HepG2 (cell line): ENCODE measurements at regions not wholly inside any gene's neighbourhood (a gene's known extent, or its start where the extent isn't known, plus 50 kb on each side); places are given as distances from the start of the nearest gene placed in this dataset.

Source experiments
- CHD4 ChIP-seq: fragments of 200-600 bp; sonication (generic); IDR thresholded peaks from 2 replicates; pipeline ENCODE4 v1.7.0; 2017; ENCODE audit warnings: mild to moderate bottlenecking, low read length, borderline replicate concordance
- FOXJ3 ChIP-seq: sonication (generic); formaldehyde crosslinking; IDR thresholded peaks from 2 replicates; pipeline ENCODE4 v1.4.0; 2020; ENCODE audit warnings: missing genetic modification reagents, mild to moderate bottlenecking, borderline replicate concordance
- FOXO4 ChIP-seq: sonication (generic); formaldehyde crosslinking; conservative IDR thresholded peaks from 2 replicates; pipeline ENCODE4 v1.8.1; 2023; ENCODE audit warnings: missing genetic modification reagents
- HNRNPLL ChIP-seq: fragments of 200-400 bp; formaldehyde crosslinking; IDR thresholded peaks from 2 replicates; pipeline ENCODE4 v1.6.1; 2017; ENCODE audit warnings: mild to moderate bottlenecking, low read depth, low read length; ENCODE audit not compliant: poor library complexity, severe bottlenecking
- HOXA9 ChIP-seq: sonication (generic); formaldehyde crosslinking; IDR thresholded peaks from 2 replicates; pipeline ENCODE4 v1.8.1; 2022; ENCODE audit warnings: missing genetic modification reagents, mild to moderate bottlenecking, moderate library complexity, borderline replicate concordance
- JUND ChIP-seq: sonication (generic); formaldehyde crosslinking; IDR thresholded peaks from 2 replicates; pipeline ENCODE4 v1.8.0; 2022; ENCODE audit warnings: mild to moderate bottlenecking, missing genetic modification reagents
- KDM1A ChIP-seq: IDR thresholded peaks from 2 replicates; pipeline ENCODE4 v1.6.1; 2016; ENCODE audit warnings: missing compliant biosample characterization
- MTF2 ChIP-seq: sonication (generic); formaldehyde crosslinking; IDR thresholded peaks from 2 replicates; pipeline ENCODE4 v1.5.0; 2020; ENCODE audit warnings: missing genetic modification reagents, borderline replicate concordance
- NONO ChIP-seq, 2 experiments: fragments of 450-650 bp in 1 of 2; sonication (generic) in 1 of 2; formaldehyde crosslinking in 1 of 2; IDR thresholded peaks in 1 of 2; conservative IDR thresholded peaks in 1 of 2; 2 replicates each; pipeline versions ENCODE4 v1.6.1 to v1.8.0; 2017 to 2022; ENCODE audit warnings: mild to moderate bottlenecking in 1 of 2, missing genetic modification reagents in 1 of 2, moderate library complexity in 1 of 2
- SNAPC5 ChIP-seq: sonication (generic); formaldehyde crosslinking; IDR thresholded peaks from 2 replicates; pipeline ENCODE4 v1.8.1; 2023; ENCODE audit warnings: mild to moderate bottlenecking, missing genetic modification reagents, borderline replicate concordance
- ZNF326 ChIP-seq: sonication (generic); formaldehyde crosslinking; IDR thresholded peaks from 2 replicates; pipeline ENCODE4 v1.4.0; 2020; ENCODE audit warnings: missing genetic modification reagents, borderline replicate concordance
- ZNF432 ChIP-seq: sonication (generic); formaldehyde crosslinking; IDR thresholded peaks from 2 replicates; pipeline ENCODE4 v1.5.0; 2020; ENCODE audit warnings: missing genetic modification reagents, mild to moderate bottlenecking, borderline replicate concordance
- ZNF646 ChIP-seq: sonication (generic); formaldehyde crosslinking; IDR thresholded peaks from 2 replicates; pipeline ENCODE4 v1.9.0; 2021; ENCODE audit warnings: mild to moderate bottlenecking, missing genetic modification reagents
- ZNF7 ChIP-seq: IDR thresholded peaks from 2 replicates; pipeline ENCODE4 v1.6.1; 2016; ENCODE audit warnings: missing biosample characterization, missing genetic modification reagents
- TF ChIP-seq, protein P1 (sequence below): sonication (generic); formaldehyde crosslinking; IDR thresholded peaks from 2 replicates; pipeline ENCODE4 v1.4.0; 2020; ENCODE audit warnings: low read depth, mild to moderate bottlenecking, missing genetic modification reagents
- TF ChIP-seq, protein P2 (sequence below): sonication (generic); formaldehyde crosslinking; IDR thresholded peaks from 2 replicates; pipeline ENCODE4 v1.4.0; 2020; ENCODE audit warnings: missing genetic modification reagents, borderline replicate concordance
- TF ChIP-seq, protein P3 (sequence below): sonication (generic); formaldehyde crosslinking; IDR thresholded peaks from 2 replicates; pipeline ENCODE4 v1.8.0; 2022; ENCODE audit warnings: mild to moderate bottlenecking, missing genetic modification reagents, moderate library complexity

- TF ChIP-seq, protein P1, sequence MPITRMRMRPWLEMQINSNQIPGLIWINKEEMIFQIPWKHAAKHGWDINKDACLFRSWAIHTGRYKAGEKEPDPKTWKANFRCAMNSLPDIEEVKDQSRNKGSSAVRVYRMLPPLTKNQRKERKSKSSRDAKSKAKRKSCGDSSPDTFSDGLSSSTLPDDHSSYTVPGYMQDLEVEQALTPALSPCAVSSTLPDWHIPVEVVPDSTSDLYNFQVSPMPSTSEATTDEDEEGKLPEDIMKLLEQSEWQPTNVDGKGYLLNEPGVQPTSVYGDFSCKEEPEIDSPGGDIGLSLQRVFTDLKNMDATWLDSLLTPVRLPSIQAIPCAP (CRISPR knock-in tag), result no peak
- no peak for TF ChIP-seq FOXJ3 (CRISPR knock-in tag)
- TF ChIP-seq, protein P2, sequence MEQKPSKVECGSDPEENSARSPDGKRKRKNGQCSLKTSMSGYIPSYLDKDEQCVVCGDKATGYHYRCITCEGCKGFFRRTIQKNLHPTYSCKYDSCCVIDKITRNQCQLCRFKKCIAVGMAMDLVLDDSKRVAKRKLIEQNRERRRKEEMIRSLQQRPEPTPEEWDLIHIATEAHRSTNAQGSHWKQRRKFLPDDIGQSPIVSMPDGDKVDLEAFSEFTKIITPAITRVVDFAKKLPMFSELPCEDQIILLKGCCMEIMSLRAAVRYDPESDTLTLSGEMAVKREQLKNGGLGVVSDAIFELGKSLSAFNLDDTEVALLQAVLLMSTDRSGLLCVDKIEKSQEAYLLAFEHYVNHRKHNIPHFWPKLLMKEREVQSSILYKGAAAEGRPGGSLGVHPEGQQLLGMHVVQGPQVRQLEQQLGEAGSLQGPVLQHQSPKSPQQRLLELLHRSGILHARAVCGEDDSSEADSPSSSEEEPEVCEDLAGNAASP (CRISPR knock-in tag), result no peak
- TF ChIP-seq ZNF646, result peak; percentile 49; the same call in 1 of the 2 replicates
- TF ChIP-seq NONO (IDR thresholded peaks at IDR 0.05), result no peak
- peak; percentile 82 for TF ChIP-seq NONO (CRISPR knock-in tag; conservative IDR thresholded peaks at IDR 0.05)
- no peak for TF ChIP-seq ZNF7 (CRISPR knock-in tag)
- TF ChIP-seq, protein P3, sequence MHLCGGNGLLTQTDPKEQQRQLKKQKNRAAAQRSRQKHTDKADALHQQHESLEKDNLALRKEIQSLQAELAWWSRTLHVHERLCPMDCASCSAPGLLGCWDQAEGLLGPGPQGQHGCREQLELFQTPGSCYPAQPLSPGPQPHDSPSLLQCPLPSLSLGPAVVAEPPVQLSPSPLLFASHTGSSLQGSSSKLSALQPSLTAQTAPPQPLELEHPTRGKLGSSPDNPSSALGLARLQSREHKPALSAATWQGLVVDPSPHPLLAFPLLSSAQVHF, result 0 out of 2 replicates have a peak, but pooled peaks have one; percentile 42
- 0 out of 2 replicates have a peak, but pooled peaks have one; percentile 36 for TF ChIP-seq MTF2
- TF ChIP-seq JUND (CRISPR knock-in tag), result no peak
- no peak for TF ChIP-seq ZNF432 (CRISPR knock-in tag)
- no peak for TF ChIP-seq KDM1A
- TF ChIP-seq ZNF326, result no peak
- TF ChIP-seq HNRNPLL, result no peak
- TF ChIP-seq HOXA9 (CRISPR knock-in tag), result peak; percentile 66; the same call in 1 of the 2 replicates
- TF ChIP-seq SNAPC5 (CRISPR knock-in tag), result no peak
- 0 out of 2 replicates have a peak, but pooled peaks have one; percentile 43 for TF ChIP-seq FOXO4
- 0 out of 2 replicates have a peak, but pooled peaks have one; percentile 8 for TF ChIP-seq CHD4
Observed at GRCh38 chr9:91038483-91039124, 237.0 kb downstream of the SYK start (continued).
